K562 (cell line): ENCODE measurements at regions not wholly inside any gene's neighbourhood (a gene's known extent, or its start where the extent isn't known, plus 50 kb on each side); places are given as distances from the start of the nearest gene placed in this dataset.
"Not testable (repeated sequence)": the region's sequence is repeated elsewhere in the genome, so short reads cannot be mapped to it uniquely, and the experiment has no call there.

Experiments used
- GABPA ChIP-seq: fragments of 200-800 bp; sonication (Bioruptor generic); conservative IDR thresholded peaks from 2 replicates; pipeline ENCODE4 v1.6.1; 2016; ENCODE audit warnings: low read depth, missing genetic modification characterization, missing compliant biosample characterization
- RBM15 ChIP-seq: fragments of 200-400 bp; formaldehyde crosslinking; IDR thresholded peaks from 2 replicates; pipeline ENCODE4 v1.6.1; 2018; ENCODE audit warnings: mild to moderate bottlenecking, low read length, moderate library complexity; ENCODE audit not compliant: insufficient read depth
- ZNF143 ChIP-seq: sonication (generic); formaldehyde crosslinking; IDR thresholded peaks from 2 replicates; pipeline ENCODE4 v1.9.0; 2022; ENCODE audit warnings: mild to moderate bottlenecking, missing genetic modification reagents

- not testable (repeated sequence) for TF ChIP-seq ZNF143; GABPA (tag); RBM15
Measured at GRCh38 chr3:88508818-88509217, 359.1 kb downstream of the C3orf38 start.
